GM21576 (cell line): ENCODE measurements at regions not wholly inside any gene's neighbourhood (a gene's known extent, or its start where the extent isn't known, plus 50 kb on each side); places are given as distances from the start of the nearest gene placed in this dataset.

Source experiments
- ATAC-seq: cut with Tn5 transposase; IDR thresholded peaks from one replicate; pipeline ENCODE4 v1.9.1; 2021; ENCODE audit warnings: mild to moderate bottlenecking, moderate library complexity; ENCODE audit not compliant: unreplicated experiment

DNA sequence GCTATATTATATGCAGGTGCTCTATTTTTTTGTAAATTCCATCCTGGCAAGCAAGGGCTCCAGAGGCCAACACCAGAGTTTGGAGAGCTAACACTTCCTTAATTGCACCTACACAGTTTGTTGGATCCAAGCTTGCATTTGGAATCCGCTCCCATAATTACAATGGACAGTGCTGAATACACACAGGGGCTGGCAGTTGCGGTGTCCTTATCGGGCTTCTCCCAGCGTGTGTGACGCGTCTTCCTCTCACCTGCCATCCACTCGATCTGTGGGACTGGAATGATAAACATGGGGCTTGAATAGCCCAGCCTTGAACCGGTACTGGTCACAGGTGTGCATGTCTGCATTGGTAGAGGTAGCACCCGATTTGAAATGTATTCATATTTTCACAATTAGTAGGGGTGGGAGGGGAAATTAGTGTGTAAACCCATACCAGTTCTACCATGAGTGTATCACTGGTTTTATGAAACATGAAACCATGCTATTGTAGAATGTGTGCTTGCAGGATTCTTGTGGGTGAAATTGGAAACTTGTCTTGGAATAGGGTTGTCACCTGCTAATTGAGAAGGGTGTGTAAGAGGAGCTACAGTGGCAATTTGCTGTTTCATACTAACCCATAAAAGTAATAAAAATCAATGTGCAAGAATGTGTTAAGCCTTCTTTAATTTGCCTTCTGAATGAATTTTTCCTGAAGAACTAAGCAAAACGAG, 316.5 kb downstream of the WDR11 start:
- ATAC-seq, result no peak

DNA sequence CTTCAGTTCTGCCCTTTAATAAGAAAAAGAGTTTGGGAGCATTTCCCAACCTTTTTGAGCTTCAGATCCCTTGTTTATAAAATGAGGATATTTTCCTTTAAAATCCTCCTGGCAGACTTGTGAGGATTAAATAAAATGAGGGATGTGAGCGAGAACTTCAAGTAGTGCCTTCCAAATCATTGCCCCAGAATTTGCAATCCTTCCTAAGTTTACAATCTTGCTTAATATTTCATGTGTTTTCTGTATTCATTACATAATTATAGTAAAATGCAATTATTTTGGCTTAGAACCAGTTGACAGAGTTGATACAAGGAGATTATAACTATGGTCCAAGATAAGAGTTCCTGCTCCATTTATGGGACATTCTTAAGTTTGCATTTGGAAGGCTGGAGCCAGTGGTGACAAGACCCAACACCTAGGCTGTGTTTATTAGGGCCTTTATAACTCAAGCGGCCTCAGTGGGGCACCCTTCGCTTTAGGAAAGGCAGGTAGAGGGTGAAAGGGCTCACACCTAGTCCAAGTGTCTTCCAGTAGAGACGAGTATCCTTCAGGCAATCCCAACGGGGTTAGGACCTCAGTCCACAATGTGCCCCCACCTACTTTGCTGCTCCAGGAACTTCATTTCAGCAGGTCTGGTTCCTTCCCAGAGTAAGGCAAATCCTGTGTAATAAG, 317.5 kb downstream of the WDR11 start:
- no peak for ATAC-seq

DNA sequence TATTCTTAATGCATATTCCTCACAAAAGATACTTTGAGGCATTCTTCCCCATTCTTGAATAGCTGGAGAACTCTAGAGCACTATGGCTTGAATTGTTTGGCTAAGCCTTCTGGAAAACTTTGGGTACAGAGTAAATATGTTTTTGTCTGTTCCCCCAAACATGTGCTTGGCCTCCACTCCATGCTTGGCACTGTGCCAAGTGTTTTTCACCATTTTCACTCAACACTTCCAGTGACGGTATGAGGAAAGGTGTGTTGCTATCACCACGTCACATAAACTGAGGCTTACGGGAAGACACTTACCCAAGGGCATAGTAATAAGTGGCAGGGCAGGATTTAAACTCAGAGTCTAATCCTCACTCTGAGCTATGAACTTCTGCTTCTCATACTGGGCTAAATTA, 318.2 kb downstream of the WDR11 start:
- ATAC-seq, result no peak

DNA sequence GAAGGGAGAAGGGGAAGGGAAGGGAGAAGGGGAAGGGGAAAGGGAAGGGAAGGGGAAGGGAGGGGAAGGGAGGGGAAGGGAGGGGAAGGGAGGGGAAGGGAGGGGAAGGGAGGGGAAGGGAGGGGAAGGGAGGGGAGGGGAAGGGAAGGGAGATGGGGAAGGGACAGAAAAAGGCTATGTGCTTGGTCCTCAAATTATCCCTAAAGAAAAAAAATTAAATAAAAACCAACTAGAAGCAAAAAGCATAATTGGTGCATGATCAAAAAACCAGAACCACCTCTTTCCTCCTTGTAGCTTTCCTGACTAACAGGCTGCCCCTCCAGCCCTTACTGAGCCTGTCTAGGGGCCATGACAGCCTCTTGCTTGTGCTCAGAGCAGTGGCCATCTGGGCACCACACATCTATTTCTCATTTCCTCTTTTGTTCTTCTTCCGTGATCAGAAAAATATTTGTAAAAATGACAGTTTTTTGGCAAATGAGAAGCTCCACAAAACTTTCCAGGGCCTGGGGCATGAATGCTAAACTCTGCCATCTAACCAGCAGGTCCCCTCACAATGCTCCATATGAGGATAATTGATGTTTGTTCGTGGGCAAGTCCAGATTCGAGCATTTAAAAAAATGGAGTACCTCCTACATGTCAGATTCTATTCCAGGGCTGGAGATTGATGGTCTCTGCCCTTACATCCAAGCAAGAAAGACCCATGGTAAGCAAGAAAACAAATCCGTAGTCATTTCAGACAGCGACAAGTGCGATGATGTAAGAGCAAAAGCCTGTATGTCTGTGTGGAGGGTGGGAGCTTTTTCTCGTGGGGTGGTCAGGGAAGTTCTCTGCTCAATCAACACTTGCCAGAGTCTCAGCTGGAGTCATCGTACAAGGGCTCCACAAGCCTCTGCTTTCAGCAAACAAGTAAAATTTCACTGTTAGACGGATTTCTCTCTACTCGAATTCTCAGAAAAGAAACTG, 320.9 kb downstream of the WDR11 start:
- ATAC-seq, result no peak

DNA sequence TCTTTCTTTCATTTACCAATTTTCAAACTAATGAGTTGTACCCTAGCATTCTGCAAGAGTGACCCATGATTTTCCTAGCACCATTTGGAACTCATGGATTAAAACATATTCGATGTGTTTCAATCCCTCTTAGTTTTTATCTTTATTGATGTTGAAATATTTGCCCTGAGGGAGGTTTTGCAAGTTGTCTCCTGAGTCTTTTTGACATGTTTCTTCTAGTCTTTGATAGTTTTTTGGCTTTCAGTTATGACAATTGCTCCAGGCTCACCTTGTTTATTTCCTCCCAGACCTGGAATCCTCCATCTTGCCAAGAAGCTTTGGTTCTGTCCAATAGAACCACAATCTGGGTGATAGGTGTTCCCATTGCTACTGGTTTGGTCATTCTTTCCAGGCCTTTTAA, 327.8 kb downstream of the WDR11 start:
- ATAC-seq, result no peak

DNA sequence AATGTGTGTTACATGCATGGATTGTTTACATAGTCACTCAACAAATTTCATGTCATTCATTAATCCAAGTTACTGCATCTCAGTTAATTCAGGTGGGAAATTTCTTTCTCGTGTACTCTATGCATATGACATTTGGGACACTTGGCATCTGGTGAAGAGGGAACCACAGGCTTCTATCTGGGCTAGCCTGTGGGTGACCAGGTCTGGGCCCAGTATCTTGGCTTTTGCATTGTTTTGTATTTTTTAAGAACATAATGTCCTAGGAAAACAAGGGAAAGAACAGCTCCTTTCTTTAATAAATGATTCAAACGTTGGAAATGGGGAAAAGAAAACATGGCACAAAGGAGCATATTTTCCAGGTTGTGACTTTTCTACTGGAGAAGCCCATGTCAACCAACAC, 331.1 kb downstream of the WDR11 start:
- no peak for ATAC-seq

DNA sequence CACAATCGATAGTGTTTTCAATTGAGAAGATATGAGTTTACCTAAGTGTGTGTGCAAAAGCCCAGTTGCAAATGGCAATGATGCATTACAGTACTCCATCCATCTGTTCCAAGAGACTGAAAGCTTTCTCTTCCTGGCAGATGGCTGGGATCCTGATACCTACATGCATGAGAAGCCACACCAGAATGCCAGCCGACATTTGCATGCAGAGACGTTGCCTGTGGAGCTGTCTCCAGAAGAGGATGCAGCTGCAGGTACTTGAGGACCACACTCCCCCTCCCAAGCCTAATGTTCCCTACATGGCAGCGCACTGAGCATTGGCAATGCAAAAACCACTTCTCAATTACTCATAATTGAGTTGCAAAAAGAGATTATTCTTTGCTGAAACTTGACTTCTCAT, 332.1 kb downstream of the WDR11 start:
- ATAC-seq, result no peak

DNA sequence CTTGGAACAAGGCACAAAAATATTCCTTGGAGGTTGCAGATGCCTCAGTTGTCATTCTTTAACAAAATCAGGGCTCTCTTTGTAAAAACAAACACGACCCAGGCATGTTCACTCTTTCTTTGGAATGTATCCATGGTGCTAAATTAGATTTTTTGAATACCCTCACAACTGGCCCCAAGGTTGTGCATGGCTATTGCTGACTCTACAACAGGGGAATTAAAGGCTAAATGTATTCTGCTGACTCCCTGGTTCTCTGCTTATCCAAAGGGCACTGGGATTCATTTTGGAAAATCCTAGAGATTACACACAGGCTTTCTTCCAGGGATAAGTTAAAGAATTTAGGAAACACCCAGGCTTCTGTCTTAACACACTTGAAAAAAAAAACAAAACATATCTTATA, 332.5 kb downstream of the WDR11 start:
- no peak for ATAC-seq

DNA sequence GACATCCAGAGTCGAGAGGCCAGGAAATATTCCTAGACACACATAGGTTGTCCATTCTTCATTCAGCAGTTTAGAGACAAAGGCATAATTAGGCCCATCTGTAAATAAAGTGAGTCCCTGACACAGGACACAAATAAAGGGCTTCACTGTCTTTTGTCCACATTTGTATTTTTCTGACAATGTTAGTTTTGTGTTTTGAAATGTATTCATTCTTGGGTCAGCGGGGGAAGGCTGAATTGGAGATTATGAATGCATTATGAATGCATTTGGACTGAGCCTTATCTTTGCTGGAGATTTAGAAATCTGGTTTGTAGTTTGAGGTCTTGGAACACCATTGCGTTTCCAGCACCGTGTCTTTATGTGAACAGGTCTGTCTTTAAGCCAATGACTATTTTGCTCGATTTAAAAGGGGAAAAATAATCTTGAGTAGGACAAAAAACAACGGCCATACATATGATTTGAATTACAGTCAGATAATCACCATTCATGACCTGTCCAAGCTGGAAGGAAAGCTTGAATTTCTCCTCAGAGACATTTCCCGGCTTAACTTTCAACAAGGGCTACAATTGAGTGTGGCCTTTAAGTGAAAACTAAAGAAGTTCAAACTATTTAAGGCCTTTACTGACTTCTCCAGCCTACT, 334.8 kb downstream of the WDR11 start:
- no peak for ATAC-seq

DNA sequence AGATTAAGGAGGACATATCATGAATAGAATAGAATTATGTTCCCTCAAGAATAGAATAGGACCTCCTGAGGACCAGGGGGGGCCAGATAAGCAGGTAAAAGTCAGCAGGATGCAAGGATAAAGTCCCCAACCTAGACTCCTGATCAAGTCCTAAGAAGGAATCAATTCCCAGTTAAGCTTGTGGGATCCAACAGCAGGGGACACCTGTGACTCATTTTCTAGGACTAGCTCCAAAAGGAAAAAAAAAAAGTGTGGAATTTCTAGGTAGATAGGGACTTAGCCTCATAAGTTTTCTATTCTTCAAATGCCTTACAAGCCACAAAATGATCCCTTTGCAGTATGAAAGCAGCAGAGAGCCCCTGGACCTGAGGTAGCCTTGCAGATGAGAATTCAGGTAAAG, 336.2 kb downstream of the WDR11 start:
- ATAC-seq, result no peak

DNA sequence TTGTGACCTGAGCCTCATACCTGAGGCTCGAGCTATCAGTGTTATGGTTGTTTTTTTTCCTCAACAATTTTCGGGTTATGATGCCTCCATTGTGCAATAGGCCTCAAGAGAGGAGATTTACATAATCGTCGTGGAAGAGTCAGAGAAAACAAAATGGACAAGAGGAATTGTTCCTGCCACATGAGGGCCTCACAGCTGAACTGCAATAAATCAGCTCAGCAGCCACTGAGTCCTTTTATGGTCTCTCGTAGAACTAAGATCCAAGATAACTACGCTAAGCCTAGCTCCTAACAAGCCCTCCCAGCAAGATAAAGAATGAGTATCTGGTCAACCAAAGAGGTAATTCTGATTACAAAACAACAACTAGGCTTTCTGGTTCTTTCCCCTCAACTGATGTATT, 336.8 kb downstream of the WDR11 start:
- ATAC-seq, result no peak

DNA sequence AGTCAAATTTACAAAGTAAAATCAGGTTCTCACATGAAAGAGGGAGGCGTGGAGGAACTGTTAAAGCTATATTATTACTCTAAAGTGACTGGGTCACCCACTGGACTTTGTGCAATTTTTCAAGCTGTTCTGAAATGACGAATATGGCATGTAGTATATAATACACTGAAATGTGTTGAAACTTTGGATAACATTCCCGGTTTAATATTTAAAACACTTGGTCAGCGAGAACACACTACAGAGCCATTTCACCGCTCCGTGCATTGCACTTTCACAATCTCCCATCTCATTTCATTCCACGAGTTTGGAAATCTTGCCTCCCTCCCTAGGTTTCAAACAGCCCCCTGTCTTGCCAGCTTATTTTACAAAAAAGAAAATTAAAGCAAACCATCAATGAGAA, 337.9 kb downstream of the WDR11 start:
- no peak for ATAC-seq

DNA sequence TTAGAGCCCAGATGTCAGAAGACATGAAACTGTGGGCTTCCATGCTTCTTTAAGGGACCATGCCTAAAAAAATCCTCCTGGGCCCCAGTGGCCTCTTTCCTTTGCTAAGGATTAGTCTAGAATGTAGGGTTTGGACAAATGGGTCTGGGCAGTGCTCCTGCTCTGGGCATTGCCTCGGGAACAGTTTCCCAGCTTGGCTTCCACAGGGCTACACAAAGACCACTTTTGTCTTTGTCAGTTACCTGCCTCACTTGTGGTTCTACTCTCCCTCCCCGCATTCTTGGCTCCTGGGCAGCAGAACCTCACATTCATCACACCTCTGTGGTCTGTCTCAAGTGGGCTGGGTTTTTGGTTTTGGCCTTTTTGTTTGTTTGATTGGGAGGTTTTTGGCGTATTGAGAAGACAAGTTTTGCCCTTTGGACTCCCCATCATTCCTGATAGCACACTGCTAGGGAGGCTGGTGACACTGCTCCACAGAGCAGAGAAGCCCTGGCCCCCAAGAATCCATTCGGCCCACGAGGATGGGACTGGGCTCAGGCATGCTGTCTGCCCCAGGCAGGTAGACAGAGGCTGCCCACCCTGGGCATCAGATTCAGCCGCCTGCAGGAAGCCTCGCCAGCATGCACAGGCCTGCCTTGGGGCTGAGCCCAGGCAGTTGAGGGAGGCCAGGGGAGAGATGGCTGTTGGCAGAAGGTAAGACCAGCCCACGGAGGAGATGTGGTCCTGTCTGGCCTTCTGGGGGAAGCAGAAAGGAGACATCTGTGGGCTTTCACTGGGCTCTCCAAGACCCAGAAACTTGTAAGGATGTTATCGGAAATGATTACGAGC, 343.7 kb downstream of the WDR11 start:
- no peak for ATAC-seq

DNA sequence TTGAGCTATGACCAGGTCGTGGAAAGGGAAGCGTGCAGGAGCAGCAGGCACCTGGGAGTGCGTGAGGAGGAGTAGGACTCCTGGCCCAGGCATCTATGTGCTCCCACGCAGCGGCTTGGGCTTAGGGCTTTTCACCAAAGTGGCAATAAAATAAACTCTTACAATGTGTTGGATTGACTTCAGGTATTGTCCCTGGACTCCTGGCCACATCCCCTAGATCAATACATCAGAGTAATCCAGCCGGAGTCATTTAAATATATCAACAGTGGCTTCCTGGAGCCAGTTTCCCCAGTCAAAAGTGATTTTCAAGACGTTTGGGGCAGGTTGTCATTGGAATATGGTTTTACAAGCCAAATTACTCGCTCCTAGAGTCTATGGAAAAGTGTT, 344.4 kb downstream of the WDR11 start:
- no peak for ATAC-seq

DNA sequence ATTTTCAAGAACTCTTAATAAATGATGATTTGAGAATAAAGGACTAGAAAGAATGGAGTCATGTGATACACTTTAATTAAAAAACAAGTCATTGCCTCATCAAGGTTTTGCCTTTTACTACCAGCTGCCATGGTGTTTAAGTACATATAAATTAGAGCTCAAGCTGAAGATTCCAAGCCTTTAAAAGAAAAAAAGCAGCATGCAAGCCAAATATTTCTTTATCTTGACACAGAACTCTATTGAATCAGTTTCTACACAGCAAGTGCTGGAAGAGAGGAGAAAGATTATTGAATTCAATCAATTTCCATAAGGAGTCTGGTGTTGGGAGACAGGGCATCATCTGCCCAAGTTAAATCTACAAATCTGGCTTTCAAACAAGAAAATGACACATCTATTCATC, 347.9 kb downstream of the WDR11 start:
- ATAC-seq, result no peak

DNA sequence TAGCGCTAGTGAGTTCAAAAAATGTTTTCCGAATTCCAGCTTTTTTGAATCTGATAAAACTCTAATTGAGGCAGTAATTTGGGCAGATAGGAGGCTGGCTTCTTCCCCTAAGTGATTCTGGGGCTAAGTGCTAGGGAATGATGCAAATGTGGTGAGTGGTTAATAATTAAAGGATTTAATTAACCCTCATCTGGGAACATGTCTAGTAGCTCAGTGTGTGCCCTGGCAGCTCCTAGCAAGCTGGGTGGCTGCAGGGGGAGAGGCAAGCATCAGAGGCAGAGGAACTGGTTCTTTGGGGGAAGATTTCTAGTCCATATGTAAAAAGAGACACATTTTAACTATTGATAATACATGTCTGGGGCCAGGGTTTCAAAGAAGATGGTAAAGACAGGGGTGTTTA, 354.5 kb downstream of the WDR11 start:
- no peak for ATAC-seq

DNA sequence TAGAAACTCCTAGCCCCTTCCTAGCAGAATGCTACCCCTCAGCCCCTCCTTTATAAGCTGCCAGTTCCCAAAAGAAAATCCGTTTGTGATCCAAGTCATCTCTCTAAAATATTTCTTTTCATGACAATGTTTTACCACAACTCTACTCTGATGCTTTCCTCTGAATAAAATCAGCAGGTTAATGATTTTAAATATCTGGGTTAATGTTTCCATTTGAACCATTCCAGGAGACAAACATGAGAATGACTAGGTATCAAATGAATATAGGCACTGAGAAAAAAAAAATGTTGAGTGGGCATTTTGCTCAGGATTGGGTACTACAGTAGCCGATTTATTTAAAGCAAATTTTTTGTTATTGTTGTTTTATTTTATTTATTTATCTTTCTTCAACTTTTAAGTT, 360.3 kb downstream of the WDR11 start:
- ATAC-seq, result no peak

DNA sequence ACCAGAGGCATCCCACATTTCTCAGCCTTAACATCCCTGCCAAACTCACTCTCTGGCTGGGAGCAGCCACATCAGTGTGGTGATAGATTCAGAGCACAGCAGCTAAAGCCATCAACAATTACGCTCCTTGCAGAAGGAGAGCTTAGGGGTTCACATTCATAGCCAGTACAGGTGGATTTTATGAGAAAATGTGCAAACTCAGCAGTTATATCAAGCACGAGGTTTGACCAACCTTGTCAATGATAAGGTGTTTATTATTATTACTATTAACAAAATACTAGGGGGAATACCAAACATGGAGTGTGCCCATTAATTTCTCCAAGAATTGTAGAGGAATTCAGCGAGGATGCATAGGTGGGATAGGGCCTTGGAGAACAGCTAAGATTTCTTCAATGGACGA, 362.3 kb downstream of the WDR11 start:
- no peak for ATAC-seq

DNA sequence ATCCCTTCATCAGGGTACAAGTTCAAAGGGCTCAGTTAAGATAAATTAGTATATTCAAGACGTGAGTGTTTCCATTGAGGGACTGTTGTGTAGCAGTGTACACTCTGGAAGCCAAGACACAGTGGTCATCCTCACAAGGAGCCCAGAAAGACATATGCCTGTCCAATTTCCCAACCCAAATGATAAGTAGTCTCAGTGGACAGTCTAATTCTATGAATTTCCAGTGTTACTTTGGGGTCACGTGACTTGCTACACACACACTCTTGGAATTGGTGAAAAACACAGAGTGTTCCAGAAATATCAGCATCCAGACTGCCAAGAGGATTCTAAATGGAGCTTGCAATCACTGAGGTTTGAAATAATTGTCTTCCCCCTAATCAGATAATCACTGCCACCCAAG, 365.1 kb downstream of the WDR11 start:
- no peak for ATAC-seq

DNA sequence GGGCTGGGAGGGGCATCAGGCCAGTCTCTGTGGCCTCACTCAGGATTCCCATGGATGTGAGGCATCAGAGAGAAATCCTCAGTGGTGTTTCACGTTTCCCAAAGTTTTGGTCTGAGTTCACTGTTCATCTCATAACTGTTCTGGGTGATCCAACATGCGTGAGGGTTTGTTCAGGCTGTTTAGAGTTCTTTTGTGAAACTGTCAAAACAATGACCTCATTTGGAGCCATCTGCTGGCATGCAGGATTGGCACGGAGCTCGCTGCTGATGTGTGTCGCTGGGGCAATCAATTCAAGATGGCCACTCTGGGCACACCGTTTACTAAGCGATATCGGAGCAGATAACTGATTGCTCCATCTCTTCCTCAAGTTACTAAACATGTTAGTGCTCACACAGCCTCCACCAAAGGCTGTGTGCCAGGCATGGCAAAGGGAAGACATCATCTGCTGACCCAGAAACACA, 365.6 kb downstream of the WDR11 start:
- no peak for ATAC-seq
